ENCODE measurements at regions not wholly inside any gene's neighbourhood (a gene's known extent, or its start where the extent isn't known, plus 50 kb on each side); places are given as distances from the start of the nearest gene placed in this dataset.

- Histone ChIP-seq H2BK5ac (ENCODE audit: insufficient read length, low read length) (no peak overlapping the region), H3K79me1 (ENCODE audit: insufficient read depth, low read depth, low read length, poor library complexity, severe bottlenecking) (no peaks in the 10 kb centered on the region), H2AK5ac (ENCODE audit: insufficient read length, low read length) (no peak overlapping the region), H4K20me1 (ENCODE audit: control insufficient read depth, insufficient read depth, insufficient read length) (no peaks in the 10 kb centered on the region), H3K27me3 (ENCODE audit: insufficient read depth, low read length) (no peaks in the 10 kb centered on the region), H3K79me2 (ENCODE audit: insufficient read depth, low read length) (no peaks in the 10 kb centered on the region), H3K14ac (ENCODE audit: insufficient read depth, low read length) (no peak overlapping the region), H2BK20ac (ENCODE audit: low read depth, low read length, poor library complexity, severe bottlenecking) (no peak overlapping the region), H3K23ac (ENCODE audit: insufficient read length, low read depth, low read length) (no peak overlapping the region), H3K18ac (ENCODE audit: insufficient read length, low read depth, low read length) (no peak overlapping the region), H3K27ac (ENCODE audit: insufficient read length, low read depth, low read length) (no peak overlapping the region), H3K56ac (ENCODE audit: insufficient read length, low read depth, low read length) (no peak overlapping the region), H3K9me3 (ENCODE audit: control insufficient read depth, low read depth, low read length) (no peaks in the 10 kb centered on the region), H2BK15ac (ENCODE audit: low read depth, low read length) (no peak overlapping the region), H3K4me2 (ENCODE audit: insufficient read depth, insufficient read length, low read length) (no peak overlapping the region), H4K8ac (replicated peaks; ENCODE audit: insufficient read length, low read depth, low read length) (no peak overlapping the region), H2AFZ (ENCODE audit: low read length) (no peak overlapping the region), H3K9ac (ENCODE audit: extremely low read depth, insufficient read length, low read length) (no peak overlapping the region), H3K4me1 (ENCODE audit: insufficient read depth, low read length) (no peaks in the 10 kb centered on the region), H2BK120ac (ENCODE audit: low read depth, low read length, poor library complexity, severe bottlenecking) (no peak overlapping the region), H3T11ph (ENCODE audit: low read length) (no peak overlapping the region), H4K91ac (ENCODE audit: insufficient read length, low read depth, low read length) (no peak overlapping the region), H4K5ac (ENCODE audit: insufficient read length, low read depth, low read length) (no peak overlapping the region), H3K23me2 (ENCODE audit: insufficient read length, low read depth, low read length, poor library complexity, severe bottlenecking) (no peaks in the 10 kb centered on the region), H3K4ac (ENCODE audit: low read depth, low read length) (no peak overlapping the region), H2BK12ac (ENCODE audit: insufficient read length, low read depth, low read length) (no peak overlapping the region)
- TF ChIP-seq CTCF (conservative IDR thresholded peaks at IDR 0.05), result no peak
- no peak for DNase-seq
- no CpG with 5 or more reads among the region's 3 CpGs for WGBS (ENCODE audit: extremely low coverage, insufficient read length, low lambda C conversion rate)
- Mint-ChIP-seq H3K36me3 (ENCODE audit: insufficient read depth in 1 of 3, low read depth in 3 of 3) (peaks cover 0 to 10% (median 0%) of the 10 kb centered on the region in 3 experiments; a peak in 1 of 7 replicates), H3K27ac (no peak overlapping the region), H3K4me3 (no peak overlapping the region), H3K27me3 (ENCODE audit: low read depth) (no peaks in the 10 kb centered on the region; the same call in 1 of the 2 replicates), H3K4me1 (no peaks in the 10 kb centered on the region), H3K9me3 (peaks cover 7 to 12% of the 10 kb centered on the region in 2 experiments; a peak in 4 of 5 replicates)
Observed at GRCh38 chr15:46088486-46089445, 453.9 kb downstream of the SQOR start.

Measured in H9 (cell line).